HepG2 (cell line): ENCODE measurements at regions not wholly inside any gene's neighbourhood (a gene's known extent, or its start where the extent isn't known, plus 50 kb on each side); places are given as distances from the start of the nearest gene placed in this dataset.

Experiments
- ATAC-seq: fragments of 200-7000 bp; cut with Tn5 transposase; 3 replicates; pipeline ENCODE4 v1.9.1; 2020; ENCODE audit warnings: mild to moderate bottlenecking, moderate library complexity
- BruUV-seq: library from RNA; stranded (reverse); fragments of 400-500 nt; replicated peaks from 2 replicates; lab custom pipeline; 2021; lab: Mats Ljungman, UMichigan
- CTCF ChIA-PET: fragments of 300-600 bp; formaldehyde crosslinking; extraction: SDS; loops from one replicate; lab custom pipeline; 2021; ENCODE audit warnings: low total read pairs, inconsistent platforms, low intra/inter-chr PET ratio; lab: Yijun Ruan, JAX
- POLR2A ChIA-PET: fragments of 350-600 bp; sonication (Branson Sonifier 250); formaldehyde crosslinking; loops from one replicate; lab custom pipeline; 2020; ENCODE audit warnings: antibody characterized with exemption, inconsistent platforms; lab: Yijun Ruan, JAX
- DNase-seq: peaks from one replicate; pipeline ENCODE4 v3.0.0-alpha.2; 2015; ENCODE audit warnings: low spot score
- FAIRE-seq: peaks from 3 replicates; lab custom pipeline; 2011; peaks lifted over from hg19 to GRCh38; lab: Jason Lieb, UNC
- H2AFZ ChIP-seq: one replicate; pipeline ENCODE4 v1.6.1; 2011; ENCODE audit warnings: low read length, inconsistent platforms
- H3K27ac ChIP-seq: fragments of 300-600 bp; 3 replicates; pipeline ENCODE4 v1.8.0; 2011; ENCODE audit warnings: mixed run types, mild to moderate bottlenecking, mixed read lengths, low read length, inconsistent platforms; ENCODE audit not compliant: insufficient read depth; ENCODE audit errors: extremely low read length
- H3K27me3 ChIP-seq, 2 experiments: fragments of 200-600 bp in 1 of 2; 2 replicates in 1 of 2; 3 replicates in 1 of 2; pipeline versions ENCODE4 v1.6.0 to v1.8.0; 2011; ENCODE audit warnings: low read length in 2 of 2, mild to moderate bottlenecking in 2 of 2, moderate library complexity in 2 of 2, inconsistent platforms in 1 of 2; ENCODE audit not compliant: insufficient read depth in 2 of 2, control insufficient read depth in 1 of 2
- H3K36me3 ChIP-seq, 2 experiments: fragments of 200-600 bp in 1 of 2; replicated peaks in 1 of 2; 2 replicates in 1 of 2; 3 replicates in 1 of 2; pipeline versions ENCODE4 v1.5.1 to v1.8.0; 2011; ENCODE audit warnings: low read length in 2 of 2, inconsistent platforms in 1 of 2; ENCODE audit not compliant: insufficient read depth in 2 of 2, control insufficient read depth in 1 of 2
- H3K4me1 ChIP-seq: 2 replicates; pipeline ENCODE4 v1.5.1; 2012; ENCODE audit warnings: low read length, inconsistent platforms; ENCODE audit not compliant: insufficient read depth
- H3K4me2 ChIP-seq: 2 replicates; pipeline ENCODE4 v1.6.0; 2011; ENCODE audit warnings: low read depth, low read length, inconsistent platforms
- H3K4me3 ChIP-seq, 3 experiments: fragments of 200-600 bp in 1 of 3; sonication (generic), shearing (Covaris generic) in 1 of 3; replicated peaks in 1 of 3; 2 replicates each; pipeline ENCODE4 v1.5.1; 2011 to 2016; ENCODE audit warnings: low read length in 3 of 3, inconsistent platforms in 2 of 3, low read depth in 2 of 3, mild to moderate bottlenecking in 2 of 3, control low read depth in 1 of 3, mixed read lengths in 1 of 3; ENCODE audit not compliant: insufficient read depth in 1 of 3
- H3K79me2 ChIP-seq: one replicate; pipeline ENCODE4 v1.6.1; 2011; ENCODE audit warnings: low read length, inconsistent platforms; ENCODE audit not compliant: insufficient read depth
- H3K9ac ChIP-seq: 2 replicates; pipeline ENCODE4 v1.6.0; 2011; ENCODE audit warnings: mild to moderate bottlenecking, low read depth, low read length, inconsistent platforms; ENCODE audit not compliant: insufficient read depth
- H3K9me3 ChIP-seq: 2 replicates; pipeline ENCODE4 v1.5.1; 2012; ENCODE audit warnings: mild to moderate bottlenecking, low read length
- H4K20me1 ChIP-seq: 2 replicates; pipeline ENCODE4 v1.6.0; 2011; ENCODE audit warnings: inconsistent platforms, mild to moderate bottlenecking, low read length, moderate library complexity; ENCODE audit not compliant: insufficient read depth
- HBP1 ChIP-seq: IDR thresholded peaks from 2 replicates; pipeline ENCODE4 v1.6.1; 2016; ENCODE audit warnings: low read depth, control low read depth
- HNF1A ChIP-seq, 2 experiments: sonication (generic) in 1 of 2; formaldehyde crosslinking in 1 of 2; IDR thresholded peaks; 2 replicates each; pipeline versions ENCODE4 v1.4.0 to v1.6.1; 2016 to 2020; ENCODE audit warnings: borderline replicate concordance in 1 of 2, low read depth in 1 of 2, mild to moderate bottlenecking in 1 of 2, missing genetic modification reagents in 1 of 2
- HOXA5 ChIP-seq: sonication (generic); formaldehyde crosslinking; IDR thresholded peaks from 2 replicates; pipeline ENCODE4 v1.4.0; 2020; ENCODE audit warnings: missing genetic modification reagents
- HOXA9 ChIP-seq: sonication (generic); formaldehyde crosslinking; IDR thresholded peaks from 2 replicates; pipeline ENCODE4 v1.8.1; 2022; ENCODE audit warnings: missing genetic modification reagents, mild to moderate bottlenecking, moderate library complexity, borderline replicate concordance
- KAT2B ChIP-seq: fragments of 150-350 bp; IDR thresholded peaks from 2 replicates; pipeline ENCODE4 v1.6.1; 2014; ENCODE audit warnings: low read depth, low read length, borderline replicate concordance
- SNAPC5 ChIP-seq: sonication (generic); formaldehyde crosslinking; IDR thresholded peaks from 2 replicates; pipeline ENCODE4 v1.8.1; 2023; ENCODE audit warnings: mild to moderate bottlenecking, missing genetic modification reagents, borderline replicate concordance
- SSRP1 ChIP-seq: IDR thresholded peaks from 2 replicates; pipeline ENCODE4 v1.6.1; 2016; ENCODE audit warnings: control low read depth
- THAP9 ChIP-seq: sonication (generic); formaldehyde crosslinking; IDR thresholded peaks from 2 replicates; pipeline ENCODE4; 2020; ENCODE audit warnings: missing genetic modification reagents, mild to moderate bottlenecking, borderline replicate concordance
- YEATS2 ChIP-seq: sonication (generic); formaldehyde crosslinking; IDR thresholded peaks from 2 replicates; pipeline ENCODE4 v1.4.0; 2020; ENCODE audit warnings: missing genetic modification reagents, borderline replicate concordance
- ZNF441 ChIP-seq: sonication (generic); formaldehyde crosslinking; IDR thresholded peaks from 2 replicates; pipeline ENCODE4 v1.7.0; 2021; ENCODE audit warnings: missing genetic modification reagents, borderline replicate concordance
- ZNF552 ChIP-seq: sonication (generic); formaldehyde crosslinking; IDR thresholded peaks from 2 replicates; pipeline ENCODE4 v1.9.0; 2022; ENCODE audit warnings: missing genetic modification reagents, mild to moderate bottlenecking, borderline replicate concordance
- ZNF766 ChIP-seq: sonication (generic); formaldehyde crosslinking; IDR thresholded peaks from 2 replicates; pipeline ENCODE4 v1.5.0; 2020; ENCODE audit warnings: missing genetic modification reagents, borderline replicate concordance
- ZNF773 ChIP-seq: sonication (generic); formaldehyde crosslinking; IDR thresholded peaks from 2 replicates; pipeline ENCODE4 v1.4.0; 2020; ENCODE audit warnings: missing genetic modification reagents, borderline replicate concordance
- ZNF839 ChIP-seq: sonication (generic); formaldehyde crosslinking; IDR thresholded peaks from 2 replicates; pipeline ENCODE4 v1.4.0; 2020; ENCODE audit warnings: missing genetic modification reagents, mild to moderate bottlenecking, borderline replicate concordance
- WGBS: methylation state at CpG from one replicate; pipeline ENCODE4 v1.1.6; 2017; ENCODE audit warnings: low lambda C conversion rate; 5-methylcytosine and 5-hydroxymethylcytosine counted together
- in situ Hi-C: cut with HindIII; loops from 2 replicates; pipeline ENCODE4 v1.10.0; 2017; ENCODE audit warnings: low pct_unique_long_range_greater_than_20kb; ENCODE audit not compliant: extremely low pct_ligation_motif_present
- intact Hi-C: fragments of 100-400 bp; cut with micrococcal nuclease; formaldehyde crosslinking; loops from one replicate; pipeline ENCODE4 v1.10.0; 2022; ENCODE audit not compliant: unreplicated experiment

GRCh38 chr4:136863756-136864155, 668.5 kb downstream of the PCDH18 start:
- Histone ChIP-seq H3K36me3 (no peaks in the 10 kb centered on the region), H3K9me3 (no peaks in the 10 kb centered on the region), H3K4me1 (no peaks in the 10 kb centered on the region), H3K79me2 (no peaks in the 10 kb centered on the region), H3K4me2 (no peak overlapping the region), H3K27me3 (no peaks in the 10 kb centered on the region; a peak in 1 of 5 replicates), H3K27ac (no peak overlapping the region), H2AFZ (no peak overlapping the region), H3K9ac (no peak overlapping the region), H4K20me1 (no peaks in the 10 kb centered on the region), H3K4me3 (no peak overlapping the region)
- WGBS: 5% methylated on average over 1 of the region's 1 CpG
- ChIA-PET CTCF (interaction anchor here (2.5 kb wide), 1 partner anchor 1493 kb away, joined by 9 read pairs; no protein-coding TSS in a partner anchor), POLR2A (no interaction called here)
- TF ChIP-seq ZNF441 (CRISPR knock-in tag) (no peak), ZNF839 (no peak), HBP1 (CRISPR knock-in tag) (no peak), YEATS2 (CRISPR knock-in tag) (no peak), ZNF552 (no peak), SNAPC5 (CRISPR knock-in tag) (no peak), SSRP1 (CRISPR knock-in tag) (no peak), THAP9 (CRISPR knock-in tag) (no peak), HOXA9 (no peak), ZNF773 (CRISPR knock-in tag) (no peak), KAT2B (no peak), ZNF766 (CRISPR knock-in tag) (no peak), HOXA5 (CRISPR knock-in tag) (no peak), HNF1A (IDR thresholded peaks at IDR 0.05; ENCODE audit: low read depth) (no peak), HNF1A (CRISPR knock-in tag; IDR thresholded peaks at IDR 0.05; ENCODE audit: borderline replicate concordance) (no peak)
- in situ Hi-C loops: loop anchor here (10.0 kb wide), 1 partner anchor 1489 kb away; no protein-coding TSS in a partner anchor
- intact Hi-C loops: loop anchor here (1.0 to 5.0 kb wide), 2 partner anchors 176 to 1001 kb away; no protein-coding TSS in a partner anchor
- BruUV-seq: no TSS peak
- DNase-seq (no peak), ATAC-seq (no peak), FAIRE-seq (no peak)
